Erythroblast (primary cell): ENCODE measurements at regions not wholly inside any gene's neighbourhood (a gene's known extent, or its start where the extent isn't known, plus 50 kb on each side); places are given as distances from the start of the nearest gene placed in this dataset.

Experiments used
- GATA1 ChIP-seq: IDR thresholded peaks from 2 replicates; pipeline ENCODE4 v1.6.1; 2011; ENCODE audit warnings: low read depth, mild to moderate bottlenecking, control low read depth, low read length, moderate library complexity
- POLR2A ChIP-seq: IDR thresholded peaks from 2 replicates; pipeline ENCODE4 v1.6.1; 2011; ENCODE audit warnings: mild to moderate bottlenecking, low read length

GRCh38 chr1:95650631-95651030, 416.6 kb downstream of the RWDD3 start:
- no peak for TF ChIP-seq POLR2A
- TF ChIP-seq GATA1: no peak
